Uterus (tissue), 2 donors: ENCODE measurements at regions not wholly inside any gene's neighbourhood (a gene's known extent, or its start where the extent isn't known, plus 50 kb on each side); places are given as distances from the start of the nearest gene placed in this dataset.
A peak's percentile ranks its signal among the peaks of the same experiment; 100 is the strongest.

Experiments used
- CTCF ChIP-seq, 4 experiments: fragments of 200-600 bp in 2 of 4; fragments of 450-650 bp in 2 of 4; sonication (generic) in 2 of 4; IDR thresholded peaks; one replicate each; pipeline ENCODE4 v1.5.1; 2016 to 2019; ENCODE audit warnings: antibody characterized with exemption in 4 of 4, mild to moderate bottlenecking in 2 of 4, moderate library complexity in 1 of 4
- POLR2A ChIP-seq, 2 donors: fragments of 450-650 bp; IDR thresholded peaks; one replicate each; pipeline ENCODE4 v1.6.1; 2016; ENCODE audit warnings: antibody characterized with exemption in 2 of 2, mild to moderate bottlenecking in 1 of 2, moderate library complexity in 1 of 2

GRCh38 chr3:152071924-152072323 is 196.8 kb upstream of the MBNL1 start:
- TF ChIP-seq CTCF (IDR thresholded peaks at IDR 0.05) (peak in 3 of 4 experiments; percentile 18 to 30 (median 19)), POLR2A (IDR thresholded peaks at IDR 0.05) (no peak)
